GM18517 (cell line): ENCODE measurements at regions not wholly inside any gene's neighbourhood (a gene's known extent, or its start where the extent isn't known, plus 50 kb on each side); places are given as distances from the start of the nearest gene placed in this dataset.

Experiments
- ATAC-seq: cut with Tn5 transposase; IDR thresholded peaks from one replicate; pipeline ENCODE4 v1.9.1; 2021; ENCODE audit warnings: mild to moderate bottlenecking, moderate library complexity; ENCODE audit not compliant: unreplicated experiment

- no peak for ATAC-seq
Measured at GRCh38 chr15:62726461-62726860, 316.1 kb upstream of the TPM1 start.

GRCh38 chr15:62727501-62727900, 315.0 kb upstream of the TPM1 start:
- no peak for ATAC-seq

DNA sequence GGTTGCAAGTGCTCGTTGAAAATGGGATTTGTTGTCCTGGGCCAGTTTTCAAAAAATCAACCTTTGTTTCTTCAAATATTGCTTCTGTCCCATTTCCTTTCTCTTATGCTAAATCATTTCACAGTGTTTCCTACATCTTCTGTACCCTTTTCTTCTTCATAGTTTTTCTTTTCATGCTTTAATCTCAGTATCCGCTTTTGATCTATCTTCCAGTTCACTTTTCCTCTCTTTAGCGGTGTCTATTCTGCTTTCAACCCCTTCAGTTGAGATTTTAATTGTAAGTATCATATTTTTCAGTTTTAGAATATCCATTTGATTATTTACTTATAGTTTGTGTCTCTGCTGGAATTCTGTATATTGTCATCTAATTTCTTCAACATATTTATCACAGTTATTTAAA, 311.7 kb upstream of the TPM1 start:
- ATAC-seq: no peak

DNA sequence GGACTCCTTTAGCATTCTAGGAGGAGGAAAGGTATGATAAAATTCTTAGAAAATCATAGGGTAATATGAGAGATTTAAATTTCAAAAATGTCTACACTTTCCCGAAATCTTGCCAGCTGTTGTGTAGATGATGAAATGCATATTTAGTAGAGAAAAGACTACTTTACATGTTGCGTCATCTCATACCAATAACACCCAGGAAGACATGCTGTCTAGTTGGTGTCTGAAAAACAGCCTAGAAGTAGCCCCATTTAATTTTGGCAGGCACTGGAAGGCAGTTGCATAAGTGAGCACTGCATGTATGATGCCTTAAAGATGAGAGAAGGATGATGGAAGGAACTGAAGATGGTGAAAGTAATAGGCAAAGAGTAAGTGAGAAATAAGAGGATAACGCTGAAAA, 310.5 kb upstream of the TPM1 start:
- no peak for ATAC-seq

DNA sequence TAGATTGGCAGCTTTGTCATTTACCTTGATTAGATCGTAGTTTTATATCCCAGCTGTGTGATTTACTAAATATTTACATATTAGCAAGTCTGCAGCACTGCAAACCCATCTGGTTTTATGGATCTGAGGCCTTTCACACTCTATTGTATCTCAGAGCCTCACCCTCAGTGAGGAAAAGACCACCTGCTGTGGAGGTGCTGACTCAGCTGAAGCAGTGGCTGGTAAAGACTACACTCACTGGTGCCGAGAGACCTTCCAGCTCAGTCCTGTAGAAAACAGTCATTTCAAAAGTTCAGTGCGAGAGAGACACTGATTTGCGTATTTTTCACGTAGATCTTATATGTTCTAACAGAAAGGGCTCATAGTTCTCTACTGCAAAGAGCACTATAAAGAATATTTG, 307.8 kb upstream of the TPM1 start:
- no peak for ATAC-seq

DNA sequence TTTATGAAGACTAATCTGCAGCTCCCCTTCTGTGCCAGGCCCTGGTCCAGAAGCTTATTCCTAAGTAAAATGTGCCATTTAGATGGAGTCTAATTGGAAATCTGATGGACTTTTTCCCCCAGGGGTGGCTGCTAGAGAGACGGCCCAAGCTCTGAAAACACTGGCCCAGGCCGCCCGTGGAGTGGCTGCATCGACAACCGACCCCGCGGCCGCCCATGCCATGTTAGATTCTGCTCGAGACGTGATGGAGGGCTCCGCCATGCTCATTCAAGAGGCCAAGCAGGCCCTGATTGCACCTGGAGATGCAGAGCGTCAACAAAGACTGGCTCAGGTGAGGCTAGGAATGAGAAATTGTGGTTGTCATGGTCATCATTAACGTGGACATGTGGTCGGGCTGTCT, 305.8 kb upstream of the TPM1 start:
- ATAC-seq: no peak

DNA sequence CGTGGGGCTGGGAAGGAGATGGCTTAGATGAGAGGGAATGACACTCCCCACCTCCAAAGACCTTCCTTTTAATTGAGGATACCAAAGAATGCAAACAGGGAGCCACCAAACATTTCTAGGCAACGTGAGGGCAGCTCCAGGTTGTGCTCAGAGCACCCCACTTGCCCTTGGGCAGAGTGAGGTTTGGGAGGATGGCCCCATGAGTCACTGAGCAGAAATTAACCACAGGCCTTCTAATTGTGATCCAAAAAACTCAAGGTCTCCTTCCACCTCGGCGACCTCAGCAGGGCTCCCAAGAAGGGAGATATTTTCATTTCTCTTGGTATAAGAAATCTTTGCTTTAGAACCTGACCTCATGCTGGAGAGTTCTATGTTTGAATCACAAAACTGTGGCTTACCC, 305.0 kb upstream of the TPM1 start:
- ATAC-seq: no peak

DNA sequence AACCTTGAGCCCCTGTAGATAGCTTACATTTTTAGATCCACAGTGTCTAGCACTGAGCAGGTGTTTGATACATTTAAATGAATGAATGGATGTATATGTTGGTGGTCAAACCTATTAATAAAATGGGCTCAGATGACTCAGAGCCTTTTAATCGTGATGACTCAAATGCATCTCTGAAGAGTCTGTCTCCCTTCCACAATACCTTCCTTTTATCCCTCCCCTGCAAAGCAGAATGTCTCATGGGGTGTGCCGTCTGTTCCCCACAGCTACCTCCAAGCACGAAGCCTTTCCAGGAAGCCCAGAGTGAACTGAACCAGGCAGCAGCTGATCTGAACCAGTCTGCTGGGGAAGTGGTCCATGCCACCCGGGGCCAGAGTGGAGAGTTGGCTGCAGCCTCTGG, 303.5 kb upstream of the TPM1 start:
- no peak for ATAC-seq

DNA sequence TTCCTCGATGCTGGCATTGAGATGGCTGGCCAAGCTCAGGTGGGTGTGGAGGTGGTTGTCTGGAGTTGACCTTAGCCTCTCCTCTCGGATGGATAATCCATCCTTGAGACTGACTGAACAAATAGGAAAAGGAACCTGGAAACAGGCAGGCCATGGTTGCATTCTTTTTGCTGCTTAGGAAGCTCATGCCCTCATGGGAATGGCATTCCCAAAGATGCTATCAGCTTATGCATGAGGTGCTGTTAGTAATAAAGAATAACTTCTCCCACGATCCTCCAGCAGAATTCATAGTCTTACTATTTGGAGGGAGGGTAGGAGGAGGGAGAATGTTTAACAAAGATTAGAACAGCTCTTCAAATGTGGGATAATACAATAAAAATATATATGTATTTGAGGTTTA, 303.0 kb upstream of the TPM1 start:
- no peak for ATAC-seq

GRCh38 chr15:62740141-62741004, 302.2 kb upstream of the TPM1 start:
- ATAC-seq: no peak

- ATAC-seq: no peak
Measured at GRCh38 chr15:62741106-62741505, 301.4 kb upstream of the TPM1 start.

GRCh38 chr15:62742409-62743171, 300.0 kb upstream of the TPM1 start:
- no peak for ATAC-seq

GRCh38 chr15:62745621-62746225, 296.8 kb upstream of the TPM1 start:
- ATAC-seq: no peak

DNA sequence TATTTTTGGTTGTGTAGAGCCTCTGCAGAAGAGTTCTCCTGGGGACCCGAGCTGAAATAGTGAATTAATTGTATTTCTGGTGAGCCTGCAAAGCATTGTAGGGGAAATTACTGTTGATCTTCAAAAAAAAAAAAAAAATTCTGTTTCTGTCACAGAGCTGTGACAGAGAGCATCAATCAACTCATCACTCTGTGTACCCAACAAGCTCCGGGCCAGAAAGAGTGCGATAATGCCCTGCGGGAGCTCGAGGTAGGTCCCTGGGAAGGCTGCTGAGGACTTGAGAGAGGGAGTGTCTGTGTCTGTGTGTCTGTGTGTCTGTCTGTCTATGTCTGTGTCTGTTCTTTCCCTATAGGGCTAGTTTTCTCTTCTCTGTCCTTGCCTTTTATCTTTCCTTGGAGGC, 294.4 kb upstream of the TPM1 start:
- ATAC-seq: no peak

GRCh38 chr15:62749036-62749815, 293.3 kb upstream of the TPM1 start:
- ATAC-seq: no peak

GRCh38 chr15:62750471-62750870, 292.1 kb upstream of the TPM1 start:
- ATAC-seq: no peak

- no peak for ATAC-seq
Measured at GRCh38 chr15:62752657-62753517, 289.7 kb upstream of the TPM1 start.

GRCh38 chr15:62753518-62754221, 288.9 kb upstream of the TPM1 start:
- no peak for ATAC-seq

DNA sequence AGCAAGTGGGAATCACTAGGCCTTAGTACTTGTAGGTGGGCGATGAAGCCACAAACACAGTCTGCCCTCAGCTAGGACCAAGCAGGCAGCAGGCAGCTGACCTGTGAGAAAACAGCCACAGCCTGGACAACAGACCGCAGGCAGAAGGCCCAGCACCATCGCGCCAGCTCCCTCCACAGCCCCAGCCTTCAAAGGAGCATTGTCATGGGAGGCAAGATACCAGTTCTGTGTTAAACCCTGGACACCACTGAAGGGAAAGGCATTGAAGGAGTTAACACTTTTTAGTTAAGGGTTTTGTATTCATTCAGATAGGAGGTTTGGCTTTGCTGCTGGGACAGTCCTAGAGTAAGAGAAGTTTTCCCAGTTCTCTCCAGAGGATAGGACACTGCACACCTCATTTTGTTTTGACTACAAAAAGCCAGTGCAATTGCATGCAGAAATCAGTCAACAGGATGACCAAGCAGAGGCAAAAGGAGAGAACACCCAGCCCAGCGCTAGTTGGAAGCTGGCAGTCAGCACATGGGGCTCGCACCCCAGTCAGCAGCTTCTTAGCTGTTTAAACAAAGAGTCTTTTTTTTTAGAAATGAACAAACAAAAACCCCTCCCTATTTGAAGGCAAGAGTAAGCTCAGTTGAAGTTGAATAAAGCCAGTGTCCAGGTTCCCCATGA, 286.1 kb upstream of the TPM1 start:
- no peak for ATAC-seq
